ENCODE measurements at regions not wholly inside any gene's neighbourhood (a gene's known extent, or its start where the extent isn't known, plus 50 kb on each side); places are given as distances from the start of the nearest gene placed in this dataset.

GRCh38 chr20:39903806-39904465, 785.1 kb downstream of the MAFB start:
- intact Hi-C loops (cut with micrococcal nuclease): no loop called here
- POLR2A ChIA-PET: no interaction called here
- no peaks in the 10 kb centered on the region for H3K36me3 ChIP-seq (ENCODE audit: control insufficient read depth in 2 of 3, insufficient read depth in 3 of 3, low read length in 3 of 3)
- H3K9me3 ChIP-seq (ENCODE audit: control insufficient read depth in 2 of 3, low read length in 3 of 3): no peaks in the 10 kb centered on the region
- no peaks in the 10 kb centered on the region for H3K27me3 ChIP-seq (ENCODE audit: control insufficient read depth in 2 of 2, insufficient read depth in 2 of 2, low read length in 2 of 2)
- Mint-ChIP-seq H3K4me1 (peaks cover 0 to 1% (median 0%) of the 10 kb centered on the region in 7 donors), H3K27me3 (peaks cover 0 to 16% (median 5%) of the 10 kb centered on the region in 5 donors), H3K27ac (no peak overlapping the region), H3K36me3 (no peaks in the 10 kb centered on the region), H3K9me3 (peaks cover 0 to 7% (median 3%) of the 10 kb centered on the region in 11 donors), H3K4me3 (no peak overlapping the region)
- CTCF ChIA-PET: no interaction called here
- H3K4me3 ChIP-seq (ENCODE audit: low read length): no peak overlapping the region
- DNase-seq (no peak), ATAC-seq (no peak)
- H3K27ac ChIP-seq (ENCODE audit: low read depth, low read length): no peak overlapping the region
- no peaks in the 10 kb centered on the region for H3K4me1 ChIP-seq (ENCODE audit: control insufficient read depth in 2 of 2, insufficient read depth in 2 of 2, low read length in 2 of 2)

GRCh38 chr20:39899881-39900280, 789.2 kb downstream of the MAFB start:
- intact Hi-C loops (cut with micrococcal nuclease): no loop called here
- H3K36me3 Mint-ChIP-seq: no peaks in the 10 kb centered on the region
- peaks cover 0 to 12% (median 1%) of the 10 kb centered on the region in 11 donors for H3K9me3 Mint-ChIP-seq
- Histone ChIP-seq H3K4me1 (ENCODE audit: control insufficient read depth in 2 of 2, insufficient read depth in 2 of 2, low read length in 2 of 2) (no peaks in the 10 kb centered on the region), H3K36me3 (ENCODE audit: control insufficient read depth in 2 of 3, insufficient read depth in 3 of 3, low read length in 3 of 3) (no peaks in the 10 kb centered on the region), H3K27me3 (ENCODE audit: control insufficient read depth in 2 of 2, insufficient read depth in 2 of 2, low read length in 2 of 2) (no peaks in the 10 kb centered on the region), H3K27ac (ENCODE audit: low read depth, low read length) (no peak overlapping the region), H3K4me3 (ENCODE audit: low read length) (no peak overlapping the region), H3K9me3 (ENCODE audit: control insufficient read depth in 2 of 3, low read length in 3 of 3) (no peaks in the 10 kb centered on the region)
- ATAC-seq: no peak
- POLR2A ChIA-PET: no interaction called here
- no peak for DNase-seq
- peaks cover 0 to 12% (median 0%) of the 10 kb centered on the region in 5 donors for H3K27me3 Mint-ChIP-seq
- CTCF ChIA-PET: no interaction called here
- no peaks in the 10 kb centered on the region for H3K4me1 Mint-ChIP-seq
- no peak overlapping the region for H3K27ac Mint-ChIP-seq
- H3K4me3 Mint-ChIP-seq: no peak overlapping the region

- Histone ChIP-seq H3K36me3 (ENCODE audit: control insufficient read depth in 2 of 3, insufficient read depth in 3 of 3, low read length in 3 of 3) (no peaks in the 10 kb centered on the region), H3K4me3 (ENCODE audit: low read length) (no peak overlapping the region), H3K27ac (ENCODE audit: low read depth, low read length) (no peak overlapping the region), H3K27me3 (ENCODE audit: control insufficient read depth in 2 of 2, insufficient read depth in 2 of 2, low read length in 2 of 2) (no peaks in the 10 kb centered on the region), H3K4me1 (ENCODE audit: control insufficient read depth in 2 of 2, insufficient read depth in 2 of 2, low read length in 2 of 2) (no peaks in the 10 kb centered on the region), H3K9me3 (ENCODE audit: control insufficient read depth in 2 of 3, low read length in 3 of 3) (no peaks in the 10 kb centered on the region)
- H3K36me3 Mint-ChIP-seq: no peaks in the 10 kb centered on the region
- no peak for DNase-seq
- no peak overlapping the region for H3K27ac Mint-ChIP-seq
- peaks cover 0 to 12% (median 0%) of the 10 kb centered on the region in 5 donors for H3K27me3 Mint-ChIP-seq
- ATAC-seq: no peak
- ChIA-PET CTCF (no interaction called here), POLR2A (no interaction called here)
- H3K4me1 Mint-ChIP-seq: no peaks in the 10 kb centered on the region
- H3K4me3 Mint-ChIP-seq: no peak overlapping the region
- intact Hi-C loops (cut with micrococcal nuclease): no loop called here
- H3K9me3 Mint-ChIP-seq: peaks cover 0 to 12% (median 1%) of the 10 kb centered on the region in 11 donors
These were observed 790.6 kb downstream of the MAFB start for GRCh38 chr20:39898467-39898852.

GRCh38 chr20:39897781-39898466, 791.1 kb downstream of the MAFB start:
- DNase-seq (no peak), ATAC-seq (no peak)
- ChIA-PET POLR2A (no interaction called here), CTCF (no interaction called here)
- H3K27ac Mint-ChIP-seq: no peak overlapping the region
- Histone ChIP-seq H3K9me3 (ENCODE audit: control insufficient read depth in 2 of 3, low read length in 3 of 3) (no peaks in the 10 kb centered on the region), H3K4me3 (ENCODE audit: low read length) (no peak overlapping the region), H3K27me3 (ENCODE audit: control insufficient read depth in 2 of 2, insufficient read depth in 2 of 2, low read length in 2 of 2) (no peaks in the 10 kb centered on the region), H3K36me3 (ENCODE audit: control insufficient read depth in 2 of 3, insufficient read depth in 3 of 3, low read length in 3 of 3) (no peaks in the 10 kb centered on the region), H3K4me1 (ENCODE audit: control insufficient read depth in 2 of 2, insufficient read depth in 2 of 2, low read length in 2 of 2) (no peaks in the 10 kb centered on the region), H3K27ac (ENCODE audit: low read depth, low read length) (no peak overlapping the region)
- peaks cover 0 to 12% (median 0%) of the 10 kb centered on the region in 5 donors for H3K27me3 Mint-ChIP-seq
- intact Hi-C loops (cut with micrococcal nuclease): no loop called here
- peaks cover 0 to 12% (median 1%) of the 10 kb centered on the region in 11 donors for H3K9me3 Mint-ChIP-seq
- H3K4me1 Mint-ChIP-seq: no peaks in the 10 kb centered on the region
- H3K4me3 Mint-ChIP-seq: no peak overlapping the region
- H3K36me3 Mint-ChIP-seq: no peaks in the 10 kb centered on the region

GRCh38 chr20:39897058-39897457, 792.0 kb downstream of the MAFB start:
- Histone ChIP-seq H3K27ac (ENCODE audit: low read depth, low read length) (no peak overlapping the region), H3K27me3 (ENCODE audit: control insufficient read depth in 2 of 2, insufficient read depth in 2 of 2, low read length in 2 of 2) (no peaks in the 10 kb centered on the region), H3K9me3 (ENCODE audit: control insufficient read depth in 2 of 3, low read length in 3 of 3) (no peaks in the 10 kb centered on the region), H3K36me3 (ENCODE audit: control insufficient read depth in 2 of 3, insufficient read depth in 3 of 3, low read length in 3 of 3) (no peaks in the 10 kb centered on the region), H3K4me3 (ENCODE audit: low read length) (no peak overlapping the region), H3K4me1 (ENCODE audit: control insufficient read depth in 2 of 2, insufficient read depth in 2 of 2, low read length in 2 of 2) (no peaks in the 10 kb centered on the region)
- intact Hi-C loops (cut with micrococcal nuclease): no loop called here
- H3K4me3 Mint-ChIP-seq: no peak overlapping the region
- H3K36me3 Mint-ChIP-seq: no peaks in the 10 kb centered on the region
- peaks cover 0 to 13% (median 0%) of the 10 kb centered on the region in 5 donors for H3K27me3 Mint-ChIP-seq
- CTCF ChIA-PET: no interaction called here
- H3K27ac Mint-ChIP-seq: no peak overlapping the region
- H3K9me3 Mint-ChIP-seq: peaks cover 0 to 12% (median 3%) of the 10 kb centered on the region in 11 donors
- ATAC-seq (no peak), DNase-seq (no peak)
- H3K4me1 Mint-ChIP-seq: no peaks in the 10 kb centered on the region
- POLR2A ChIA-PET: no interaction called here

- no peaks in the 10 kb centered on the region for H3K4me1 ChIP-seq (ENCODE audit: control insufficient read depth in 2 of 2, insufficient read depth in 2 of 2, low read length in 2 of 2)
- no peaks in the 10 kb centered on the region for H3K9me3 ChIP-seq (ENCODE audit: control insufficient read depth in 2 of 3, low read length in 3 of 3)
- Mint-ChIP-seq H3K4me1 (no peaks in the 10 kb centered on the region), H3K27ac (no peak overlapping the region), H3K27me3 (peaks cover 0 to 18% (median 0%) of the 10 kb centered on the region in 5 donors), H3K4me3 (no peak overlapping the region), H3K36me3 (no peaks in the 10 kb centered on the region), H3K9me3 (peaks cover 0 to 6% (median 3%) of the 10 kb centered on the region in 11 donors)
- no peaks in the 10 kb centered on the region for H3K36me3 ChIP-seq (ENCODE audit: control insufficient read depth in 2 of 3, insufficient read depth in 3 of 3, low read length in 3 of 3)
- H3K27ac ChIP-seq (ENCODE audit: low read depth, low read length): no peak overlapping the region
- intact Hi-C loops (cut with micrococcal nuclease): no loop called here
- ChIA-PET POLR2A (no interaction called here), CTCF (no interaction called here)
- no peak for ATAC-seq
- no peak overlapping the region for H3K4me3 ChIP-seq (ENCODE audit: low read length)
- H3K27me3 ChIP-seq (ENCODE audit: control insufficient read depth in 2 of 2, insufficient read depth in 2 of 2, low read length in 2 of 2): no peaks in the 10 kb centered on the region
- no peak for DNase-seq
These were observed 795.0 kb downstream of the MAFB start for GRCh38 chr20:39894067-39894466.

Data from naive thymus-derived CD4-positive, alpha-beta T cell (primary cell).